ENCODE measurements at regions not wholly inside any gene's neighbourhood (a gene's known extent, or its start where the extent isn't known, plus 50 kb on each side); places are given as distances from the start of the nearest gene placed in this dataset.

DNA sequence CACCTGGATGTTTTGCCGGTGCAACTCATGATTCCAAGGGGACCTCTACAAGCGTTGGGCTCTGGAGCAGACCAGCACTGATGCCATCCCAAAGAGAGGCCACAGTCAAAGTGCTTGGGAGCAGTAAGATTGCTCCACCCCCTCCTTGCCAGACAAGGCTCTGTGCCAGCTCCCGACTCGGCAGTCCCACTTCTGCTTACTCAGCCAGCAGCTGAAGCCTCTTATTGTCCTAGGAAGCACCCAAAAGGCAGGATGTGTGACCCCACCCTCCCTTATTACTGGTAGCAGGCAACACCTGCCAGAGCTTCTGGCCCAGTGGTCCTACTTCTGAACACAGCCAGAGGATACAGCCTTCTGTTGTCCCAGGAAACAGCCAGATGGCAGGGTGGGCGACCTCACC lies 614.2 kb downstream of the TENT5A start:
- TF ChIP-seq CTCF (IDR thresholded peaks at IDR 0.05), result no peak
- no peak for TF ChIP-seq ZFX (IDR thresholded peaks at IDR 0.05; ENCODE audit: borderline replicate concordance)

Data from 22Rv1 (cell line).